GM18867 (cell line): ENCODE measurements at regions not wholly inside any gene's neighbourhood (a gene's known extent, or its start where the extent isn't known, plus 50 kb on each side); places are given as distances from the start of the nearest gene placed in this dataset.

Experiments
- ATAC-seq: cut with Tn5 transposase; IDR thresholded peaks from one replicate; pipeline ENCODE4 v1.9.1; 2021; ENCODE audit warnings: mild to moderate bottlenecking, moderate library complexity; ENCODE audit not compliant: unreplicated experiment

GRCh38 chr1:87506147-87506546 lies 177.5 kb downstream of the LMO4 start:
- no peak for ATAC-seq

GRCh38 chr1:87508247-87508787 lies 179.6 kb downstream of the LMO4 start:
- ATAC-seq = no peak

DNA sequence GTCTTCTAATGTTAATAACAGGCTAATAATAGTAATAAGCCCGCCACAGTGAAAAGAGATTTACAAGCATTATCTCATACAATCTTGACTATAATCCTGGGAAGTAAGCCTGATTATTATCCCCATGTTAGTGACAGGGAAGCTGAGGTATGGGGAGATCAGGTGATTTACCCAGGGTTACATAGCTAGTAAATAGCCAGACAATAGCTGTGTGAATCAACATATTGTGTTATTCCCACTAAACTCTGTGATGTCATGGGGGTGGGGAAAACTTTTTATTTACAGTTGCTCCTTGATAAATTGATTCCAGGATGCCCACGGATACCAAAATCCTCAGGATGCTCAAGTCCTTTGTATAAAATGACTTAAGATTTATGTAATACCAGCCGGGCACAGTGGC lies 181.9 kb downstream of the LMO4 start:
- ATAC-seq = no peak

DNA sequence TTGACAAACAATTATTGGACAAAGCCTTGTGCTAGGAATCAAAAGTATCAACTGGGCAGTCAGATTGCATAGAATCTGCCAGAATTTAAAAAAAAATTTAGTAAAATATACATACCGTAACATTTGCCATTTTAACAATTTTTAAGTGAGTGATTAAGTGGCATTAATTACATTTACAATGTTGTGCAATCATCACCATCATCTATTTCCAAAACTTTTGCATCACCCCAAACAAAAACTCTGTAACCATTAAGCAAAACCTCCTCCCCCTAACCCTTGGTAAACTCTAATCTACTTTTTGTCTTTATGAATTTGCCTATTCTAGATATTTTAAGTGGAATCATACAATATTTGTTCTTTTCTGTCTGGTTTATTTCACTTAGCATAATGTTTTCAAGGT lies 182.8 kb downstream of the LMO4 start:
- ATAC-seq = no peak

DNA sequence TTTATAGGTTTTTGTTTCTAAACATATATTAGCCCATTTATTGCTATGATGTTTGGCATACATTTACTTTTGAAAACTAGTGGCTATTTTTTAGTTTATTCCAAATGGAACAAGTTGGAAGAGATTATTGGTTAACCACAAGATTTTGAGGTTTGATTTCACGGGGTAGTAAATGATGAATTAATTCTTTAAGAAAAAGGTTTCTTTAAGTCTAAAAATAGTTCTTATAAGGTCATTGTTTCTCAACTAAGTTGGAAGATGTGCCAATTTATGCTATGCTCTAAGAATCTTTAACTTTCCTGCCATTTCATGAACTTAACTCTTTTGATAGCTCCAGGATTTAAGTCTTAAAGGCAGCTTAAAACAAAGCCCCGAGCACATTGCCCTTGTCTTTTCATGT lies 183.8 kb downstream of the LMO4 start:
- no peak for ATAC-seq

DNA sequence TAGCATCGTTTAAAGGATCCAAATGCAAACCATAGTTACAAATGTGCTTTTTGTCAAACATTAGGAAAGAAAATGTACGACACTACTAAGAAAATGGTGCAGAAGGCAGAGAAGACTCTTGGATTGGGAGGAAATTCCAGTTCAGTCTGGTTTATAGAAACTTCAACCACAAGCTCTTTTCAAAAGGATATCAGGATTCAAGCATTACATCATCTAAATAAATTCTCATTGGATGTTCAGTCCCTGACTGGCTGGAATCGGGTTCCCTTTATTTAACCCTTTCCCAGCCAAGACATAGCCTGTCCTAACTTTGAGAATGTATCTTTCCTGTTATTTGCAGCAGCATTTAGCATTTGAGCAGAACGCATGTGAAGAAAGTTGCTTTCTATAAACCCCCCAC lies 184.6 kb downstream of the LMO4 start:
- no peak for ATAC-seq

- ATAC-seq = no peak
Observed at GRCh38 chr1:87513966-87514660, 185.4 kb downstream of the LMO4 start.

- no peak for ATAC-seq
Observed at GRCh38 chr1:87515781-87516180, 187.1 kb downstream of the LMO4 start.

- ATAC-seq = no peak
Observed at GRCh38 chr1:87518794-87519193, 190.1 kb downstream of the LMO4 start.

- no peak for ATAC-seq
Observed at GRCh38 chr1:87521452-87521851, 192.8 kb downstream of the LMO4 start.

- ATAC-seq = no peak
Observed at GRCh38 chr1:87523466-87523865, 194.8 kb downstream of the LMO4 start.

DNA sequence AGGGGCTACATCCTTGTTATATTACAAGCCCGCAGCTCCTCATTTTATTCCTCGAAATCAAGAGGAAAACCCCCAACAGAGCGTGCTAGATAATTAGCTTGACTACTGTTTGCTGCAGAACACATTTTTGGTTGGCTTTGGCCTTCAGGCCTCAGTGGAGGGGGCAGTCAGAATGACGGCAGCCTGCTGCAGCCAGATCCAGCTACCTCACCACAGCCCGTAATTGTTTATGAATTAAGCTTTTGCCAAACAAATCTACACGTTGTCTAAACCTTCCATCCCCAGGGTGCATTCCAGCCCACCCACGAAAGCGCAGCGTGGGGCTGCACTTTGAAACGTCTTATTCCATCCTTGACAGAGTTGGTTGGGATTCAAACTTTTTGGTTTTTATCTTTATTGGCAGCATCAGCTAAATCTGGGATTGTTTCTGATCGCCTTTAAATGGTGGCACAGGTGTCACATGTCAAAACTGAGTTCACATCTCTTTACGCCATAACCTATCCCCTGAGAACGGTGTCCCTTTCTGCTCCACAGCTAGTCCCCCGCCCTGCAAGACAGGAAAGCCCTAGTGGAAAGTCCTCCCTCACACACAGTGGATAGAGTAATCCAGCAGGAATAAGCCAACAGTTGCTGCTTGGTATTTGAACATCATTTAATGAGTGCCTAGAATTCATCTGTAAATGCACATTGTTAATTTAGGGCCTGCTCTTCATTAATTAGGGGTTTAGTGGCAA lies 195.5 kb downstream of the LMO4 start:
- ATAC-seq = no peak

GRCh38 chr1:87528754-87529517 lies 200.3 kb downstream of the LMO4 start:
- ATAC-seq = no peak

DNA sequence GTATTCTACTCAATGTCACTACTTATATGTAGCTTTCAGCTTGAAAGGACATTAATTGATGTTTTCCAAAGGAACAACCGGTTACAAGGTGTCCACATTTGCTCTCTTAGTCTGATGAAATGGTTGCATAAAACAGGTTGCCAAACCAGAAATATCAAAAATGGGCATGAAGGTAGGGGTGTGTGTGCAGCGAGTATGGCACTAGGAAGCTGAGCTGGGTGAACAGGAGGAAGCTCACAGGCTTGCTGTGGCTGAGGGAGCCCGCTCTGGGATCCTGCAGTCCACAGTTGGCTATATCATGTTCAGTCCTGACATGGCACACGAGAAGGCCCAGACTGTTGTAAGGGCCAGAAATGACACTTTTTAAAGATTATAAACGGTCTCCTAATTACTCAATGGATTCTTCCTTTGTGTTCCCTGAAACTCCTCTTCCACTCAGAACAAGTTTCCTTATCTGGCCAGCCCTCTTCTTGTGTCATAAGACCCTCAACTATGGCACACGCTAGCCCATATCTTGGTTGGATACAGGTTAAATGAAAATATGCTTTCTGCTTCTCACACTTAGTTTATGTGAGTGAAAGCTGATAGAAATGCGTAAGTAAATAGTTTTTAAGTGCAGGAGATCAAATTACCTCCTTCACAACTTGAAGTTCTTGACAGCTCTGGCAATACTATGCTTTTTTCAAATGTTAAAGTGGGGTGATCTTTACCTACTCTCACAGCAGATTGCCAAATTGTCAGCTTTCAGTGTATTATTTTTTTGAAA lies 201.5 kb downstream of the LMO4 start:
- no peak for ATAC-seq

DNA sequence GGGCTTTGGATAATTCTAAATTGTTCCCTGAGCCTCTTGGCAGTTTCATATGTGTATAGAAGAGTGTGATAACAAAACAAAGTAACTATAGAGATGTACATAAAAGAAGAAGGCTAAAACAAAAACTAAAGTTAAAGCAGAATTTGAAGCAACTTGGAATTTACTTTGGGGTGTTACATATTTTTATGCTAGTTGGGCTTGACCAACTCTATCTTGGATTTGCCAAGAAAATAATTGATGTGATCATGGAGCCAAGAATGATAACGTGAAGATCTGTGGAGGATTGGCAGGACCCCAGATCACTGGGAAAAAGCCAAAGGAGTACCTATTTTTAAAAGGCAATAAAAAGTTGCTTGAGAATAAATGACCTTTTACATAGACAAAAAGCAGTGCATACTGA lies 206.9 kb downstream of the LMO4 start:
- no peak for ATAC-seq

GRCh38 chr1:87539147-87539546 lies 210.5 kb downstream of the LMO4 start:
- ATAC-seq = no peak

- no peak for ATAC-seq
Observed at GRCh38 chr1:87542697-87543096, 214.0 kb downstream of the LMO4 start.

DNA sequence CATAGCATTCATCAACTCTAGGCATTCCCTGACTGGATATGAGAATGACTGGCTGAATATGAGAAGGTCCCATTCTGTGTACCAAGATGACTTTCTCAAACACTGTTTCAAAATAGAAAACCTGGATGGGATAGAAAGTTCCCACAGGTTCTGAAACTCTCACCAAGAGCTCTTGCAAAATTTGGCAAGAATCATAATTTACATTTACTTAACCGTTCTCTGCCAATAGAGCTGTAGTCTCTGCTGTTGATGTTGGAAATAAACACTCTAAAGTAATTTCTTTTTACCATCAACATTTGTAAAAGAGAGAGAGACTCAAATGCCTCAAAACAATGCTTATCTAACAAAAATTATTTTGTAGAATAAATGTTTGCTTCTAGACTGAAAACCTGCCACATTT lies 221.1 kb downstream of the LMO4 start:
- ATAC-seq = no peak

- ATAC-seq = no peak
Observed at GRCh38 chr1:87553511-87553910, 224.8 kb downstream of the LMO4 start.

DNA sequence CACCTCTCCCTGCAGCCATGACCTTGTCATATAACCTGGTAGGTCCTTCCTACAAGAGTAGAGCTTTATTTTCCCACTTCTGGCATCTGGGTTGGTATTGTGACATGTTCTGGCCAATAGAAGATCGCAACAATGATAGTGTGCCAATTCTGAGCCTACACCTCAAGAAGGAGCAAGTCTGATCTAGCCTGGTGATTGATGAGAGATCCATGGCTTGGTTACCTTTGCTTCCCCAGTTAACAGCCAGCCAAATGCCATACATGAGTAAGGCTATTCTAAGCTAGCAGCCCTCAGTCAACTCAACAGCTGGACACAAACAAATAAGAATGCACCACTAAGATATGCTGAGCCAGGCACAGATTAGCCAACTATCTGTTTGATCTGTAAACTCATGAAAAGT lies 226.7 kb downstream of the LMO4 start:
- ATAC-seq = no peak

DNA sequence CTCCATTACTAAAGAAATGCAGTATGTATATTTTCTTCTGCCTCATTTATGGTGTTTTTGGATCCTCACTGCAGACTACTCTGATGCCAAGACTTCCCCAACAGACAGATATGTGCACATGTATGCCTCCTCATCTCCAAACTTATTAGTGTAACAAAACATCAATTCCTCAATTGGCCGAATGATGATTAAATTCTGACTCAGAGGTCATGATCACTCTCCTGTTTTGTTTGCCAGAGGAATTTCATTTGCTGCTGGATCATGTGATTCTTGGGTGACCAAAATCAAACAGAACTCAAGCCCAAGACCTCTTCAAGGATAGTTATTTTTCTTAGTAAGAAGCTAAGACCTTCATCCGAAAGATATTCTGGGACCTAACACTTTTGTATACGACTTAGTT lies 227.6 kb downstream of the LMO4 start:
- no peak for ATAC-seq
